Stimulated activated CD4-positive, alpha-beta T cell treated with anti-CD3 and anti-CD28 coated beads, Interleukin-2, amount 100 ng/mL, for 48 hours (primary cell): ENCODE measurements at regions not wholly inside any gene's neighbourhood (a gene's known extent, or its start where the extent isn't known, plus 50 kb on each side); places are given as distances from the start of the nearest gene placed in this dataset.

Experiments
- DNase-seq, 2 donors: peaks; one replicate each; pipeline ENCODE4 v3.0.0-alpha.2; 2020

DNA sequence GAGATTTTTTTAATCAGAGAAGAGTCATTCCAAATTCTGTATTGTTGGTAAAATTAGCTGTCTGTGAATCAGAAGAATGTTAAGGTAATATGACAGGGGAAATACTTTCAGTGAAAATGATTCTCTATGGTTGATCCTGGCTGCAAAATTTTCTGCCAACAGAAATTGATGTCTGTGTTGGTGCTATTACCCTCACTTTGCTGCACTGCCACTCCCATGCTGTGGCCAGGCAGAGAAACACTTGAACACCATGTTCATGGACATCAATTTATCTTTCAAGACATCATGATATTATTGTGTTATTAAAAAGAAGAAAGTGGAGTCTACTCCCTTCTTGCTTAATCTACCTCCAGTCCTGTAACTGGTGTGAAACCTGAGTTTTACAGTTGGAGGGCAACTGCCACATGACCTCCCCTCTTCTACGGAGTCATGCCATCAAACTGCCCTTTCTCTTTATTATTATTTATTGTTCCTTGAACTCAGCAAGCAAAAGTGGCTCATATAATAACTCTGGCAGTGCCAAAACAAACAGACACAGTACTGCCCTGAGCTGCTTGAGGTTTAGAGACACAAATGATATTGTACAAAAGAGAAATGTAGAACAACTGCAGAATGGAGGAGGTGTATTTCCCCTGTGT lies 288.0 kb upstream of the JAG1 start:
- no peak for DNase-seq

DNA sequence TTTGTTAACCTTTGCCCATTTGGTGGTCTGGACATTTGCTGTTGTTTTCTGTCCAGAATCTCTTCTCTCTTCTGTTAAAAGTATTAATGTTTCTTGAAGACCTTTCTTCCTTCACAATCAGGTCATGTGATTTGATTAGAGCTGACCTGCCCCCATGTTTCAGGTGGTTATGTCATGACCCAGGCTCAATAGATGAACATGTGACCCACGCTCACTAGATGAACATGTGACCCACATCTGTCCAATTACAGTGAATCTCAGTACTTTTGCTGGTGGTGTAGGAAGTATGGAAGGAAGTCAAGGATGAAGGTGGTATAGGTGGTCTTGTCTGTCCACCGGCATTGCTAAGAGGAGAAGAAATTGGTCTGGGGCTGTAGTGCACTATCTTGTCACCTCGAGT lies 289.1 kb upstream of the JAG1 start:
- DNase-seq, result no peak

DNA sequence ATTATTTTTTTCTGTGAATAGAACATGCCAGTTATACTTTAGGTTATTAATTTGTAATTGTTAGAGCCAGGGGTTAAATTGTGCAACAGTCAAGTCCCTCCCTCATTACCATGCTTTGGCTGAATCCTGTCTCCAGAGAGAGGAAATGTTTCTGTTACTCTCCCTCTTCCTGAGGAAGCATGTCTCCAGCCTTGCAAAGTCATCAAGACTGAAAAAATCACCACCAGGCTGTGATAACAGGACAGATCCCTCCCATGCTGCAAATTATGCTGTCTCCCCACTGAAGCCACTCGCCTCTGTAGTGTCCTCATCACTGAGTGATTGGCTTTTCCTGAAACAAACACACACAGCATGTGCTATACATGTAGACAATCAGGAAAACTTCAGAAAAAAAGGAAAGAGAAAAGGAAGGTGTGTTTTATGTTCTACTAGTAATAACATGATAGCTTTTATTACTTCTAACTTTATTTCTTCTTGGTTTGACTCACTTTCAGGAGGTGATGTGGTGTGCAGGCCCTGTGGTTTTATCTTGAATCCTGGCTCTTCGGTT lies 290.0 kb upstream of the JAG1 start:
- DNase-seq, result no peak

DNA sequence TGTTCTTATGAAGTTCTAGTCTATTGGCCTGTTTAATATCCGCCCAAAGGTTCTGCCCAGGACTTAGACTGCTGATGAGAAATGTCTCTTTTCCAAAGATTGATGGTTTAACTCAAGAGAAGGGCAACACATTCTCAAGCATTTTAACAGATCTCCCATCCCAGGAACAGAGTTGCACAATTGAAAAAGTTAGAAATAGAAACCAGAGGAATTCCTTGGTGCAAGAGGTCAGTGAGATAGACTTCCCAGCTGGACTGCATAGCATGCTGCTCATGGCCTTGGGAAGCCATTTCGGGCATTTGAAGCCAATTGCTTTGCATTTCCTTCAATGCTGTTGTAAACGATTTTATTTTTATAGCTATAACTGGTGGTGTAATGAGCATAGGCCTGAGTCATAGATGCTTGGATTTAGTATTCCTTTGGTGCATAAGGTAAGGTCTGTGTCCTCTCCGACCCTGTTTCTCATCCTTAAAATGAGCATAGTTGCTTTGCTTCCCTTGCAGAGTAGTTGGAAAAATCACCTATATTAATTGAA lies 292.2 kb upstream of the JAG1 start:
- no peak for DNase-seq

DNA sequence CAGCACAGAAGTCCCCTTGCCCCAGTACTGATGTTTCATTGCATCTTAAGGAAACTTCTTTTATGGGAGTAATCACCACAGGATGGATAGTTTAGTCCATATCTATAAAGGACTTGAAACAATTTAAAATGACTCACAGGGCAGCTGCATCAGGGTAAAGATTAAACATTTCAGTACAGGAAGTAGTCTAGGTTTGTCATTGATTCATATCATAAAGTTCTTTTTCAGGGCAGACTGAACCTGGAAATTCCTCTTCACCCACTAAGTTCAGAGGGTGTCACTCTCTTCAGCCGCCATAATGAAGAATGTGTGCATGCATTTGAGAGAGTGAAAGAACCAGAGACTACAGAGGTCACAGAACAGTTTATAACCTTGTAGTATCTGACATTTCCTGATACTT lies 296.3 kb upstream of the JAG1 start:
- no peak for DNase-seq

DNA sequence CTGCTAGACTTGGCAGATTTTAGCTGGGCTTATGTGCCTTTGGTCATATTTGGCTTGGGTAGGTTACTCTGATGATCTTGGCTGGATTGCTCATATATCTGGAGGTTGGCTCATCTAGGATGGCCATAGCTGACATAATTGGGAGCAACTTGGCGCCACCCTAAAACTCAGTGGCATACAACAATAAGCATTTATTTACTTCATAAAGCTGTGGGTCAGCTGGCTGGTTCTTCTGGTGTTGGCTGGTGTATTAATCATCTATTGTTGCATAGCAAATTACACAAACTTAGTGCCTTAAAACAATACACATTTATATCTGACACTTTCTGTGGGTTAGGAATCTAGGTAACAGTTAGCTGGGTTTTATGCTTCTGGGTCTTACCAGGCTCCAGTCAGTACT lies 297.3 kb upstream of the JAG1 start:
- no peak for DNase-seq

DNA sequence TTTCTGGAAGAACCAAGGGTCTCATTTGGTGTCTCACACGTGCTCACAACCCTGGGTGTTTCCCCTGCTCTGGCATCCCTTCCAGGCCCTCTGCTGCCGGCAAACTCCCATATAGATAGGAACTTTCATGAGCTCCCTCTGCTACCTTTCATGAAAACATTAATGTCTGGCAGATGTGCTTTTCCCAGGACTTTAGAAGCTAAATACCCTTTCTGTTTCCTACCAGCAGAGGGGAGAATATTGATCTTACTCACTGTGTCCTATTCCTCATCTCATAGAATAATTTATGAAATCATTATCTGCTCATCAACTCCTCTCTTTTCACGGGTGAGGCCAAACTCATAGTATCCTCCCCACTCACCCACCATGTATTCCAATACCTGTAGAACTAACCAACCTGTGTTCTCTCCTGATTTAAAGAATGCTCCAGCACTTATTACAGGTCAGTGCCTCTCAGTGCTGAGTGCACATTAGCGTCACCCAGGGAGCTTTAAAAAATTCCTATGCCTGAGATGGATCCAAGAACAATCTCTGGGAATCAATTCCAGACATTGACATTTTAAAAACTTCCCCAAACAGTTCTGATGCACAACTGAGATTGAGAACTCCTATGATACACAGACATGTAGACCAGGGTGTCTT lies 298.5 kb upstream of the JAG1 start:
- no peak for DNase-seq

DNA sequence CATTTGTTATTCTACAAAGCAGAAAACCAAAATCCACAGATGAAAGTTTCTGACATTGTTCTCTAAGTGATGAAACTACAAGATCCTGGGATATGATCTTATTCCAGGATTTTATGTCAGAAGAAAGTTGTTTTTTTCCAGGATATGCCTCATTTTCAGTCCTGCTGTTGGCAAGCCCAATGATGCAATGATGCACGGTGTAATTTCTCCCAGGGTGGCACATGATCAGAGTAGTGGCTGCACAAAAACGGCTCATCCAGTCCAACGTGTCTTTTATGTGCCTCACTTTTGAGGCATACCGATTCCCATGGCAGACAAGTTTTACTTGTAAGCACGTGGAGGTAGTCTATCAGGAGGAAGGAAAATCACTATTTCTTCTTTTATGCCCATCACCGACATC lies 302.3 kb upstream of the JAG1 start:
- DNase-seq, result no peak

DNA sequence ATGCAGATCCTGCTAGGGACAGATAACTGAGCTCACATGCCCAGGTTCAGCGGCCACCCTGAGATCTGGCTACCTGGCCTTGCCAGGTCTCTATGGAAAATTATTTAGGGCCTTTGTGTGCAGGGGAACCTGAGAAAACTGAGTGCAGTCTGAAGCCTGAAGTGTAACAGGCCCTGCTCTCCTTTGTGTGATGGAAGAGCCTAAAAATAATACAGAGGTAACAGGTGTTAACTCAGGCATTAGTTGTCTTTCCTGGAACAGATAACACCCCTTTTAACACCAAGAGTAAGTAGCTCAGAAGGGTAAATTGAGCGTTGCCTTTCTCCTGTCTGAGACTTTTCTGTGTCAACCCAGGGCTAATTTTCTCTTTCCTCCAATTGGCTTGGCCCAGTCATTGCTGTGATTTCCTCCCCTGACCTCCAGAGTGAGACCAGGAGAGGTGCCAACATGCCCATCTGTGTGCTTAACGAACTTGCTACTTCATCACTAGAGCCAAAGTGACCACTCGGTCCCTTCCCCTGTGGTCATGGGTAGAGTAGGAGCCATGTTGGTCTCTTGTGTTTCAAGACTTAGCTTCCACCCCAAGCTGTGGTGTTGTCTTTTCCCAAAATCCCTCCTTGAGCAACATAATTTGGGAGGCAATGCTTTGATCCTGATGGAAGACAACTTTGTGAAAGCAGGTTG lies 304.4 kb upstream of the JAG1 start:
- no peak for DNase-seq

DNA sequence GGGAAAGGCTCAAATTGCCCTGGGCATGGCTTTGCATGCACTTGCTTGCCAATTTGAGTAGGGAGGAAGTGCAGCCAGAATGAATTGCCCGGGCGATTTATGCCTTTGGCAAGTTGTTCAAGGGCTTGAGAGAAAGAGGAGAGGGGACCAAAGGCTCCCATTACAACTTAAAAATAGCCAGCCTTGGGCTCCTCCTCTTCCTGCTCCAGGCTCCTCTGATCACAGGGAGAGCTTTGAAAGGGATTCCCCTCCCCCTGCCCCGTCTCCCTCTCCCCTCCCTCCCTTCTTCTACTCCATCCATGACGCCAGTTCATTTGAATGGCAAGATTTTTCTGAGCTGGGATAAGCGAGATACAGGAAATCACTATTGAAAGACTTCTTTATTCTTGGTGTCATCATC lies 304.9 kb upstream of the JAG1 start:
- no peak for DNase-seq

DNA sequence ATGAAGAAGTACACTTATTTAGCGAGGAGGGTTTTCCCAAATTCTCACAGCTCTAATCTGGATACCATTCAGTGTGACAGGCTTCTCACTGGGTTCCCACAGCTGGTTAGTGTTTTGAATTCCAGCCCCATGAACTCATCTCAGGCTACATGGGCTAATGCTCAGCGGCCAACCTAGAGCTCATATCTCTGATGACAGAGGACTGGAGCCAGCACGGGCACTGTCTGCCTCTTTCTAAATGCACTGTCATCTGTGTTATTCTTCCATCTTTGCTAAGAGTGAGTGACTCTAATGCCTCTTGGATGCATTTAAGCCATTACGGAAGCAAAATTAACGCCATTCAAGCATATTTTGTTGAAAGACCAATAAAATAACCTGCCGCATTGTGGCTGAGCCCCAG lies 308.9 kb upstream of the JAG1 start:
- DNase-seq, result no peak

DNA sequence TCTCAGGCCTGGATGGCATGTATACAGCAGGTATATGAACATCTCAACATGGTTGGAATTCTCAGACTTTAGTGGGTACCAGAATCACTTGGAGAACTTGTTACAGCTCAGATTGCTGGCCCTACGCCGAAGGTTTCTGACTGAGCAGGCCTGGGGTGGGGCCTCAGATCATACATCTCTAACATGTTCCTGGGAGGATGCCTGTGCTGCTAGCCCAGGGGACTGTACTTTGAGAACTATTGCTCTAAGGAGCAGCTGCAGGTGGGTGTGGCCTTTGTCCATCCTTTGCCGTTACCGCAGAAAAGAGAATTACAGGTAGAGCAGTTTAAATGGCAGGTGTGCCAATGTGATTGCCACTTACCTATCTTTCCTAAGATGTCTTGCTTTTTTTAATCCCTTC lies 310.5 kb upstream of the JAG1 start:
- no peak for DNase-seq

DNA sequence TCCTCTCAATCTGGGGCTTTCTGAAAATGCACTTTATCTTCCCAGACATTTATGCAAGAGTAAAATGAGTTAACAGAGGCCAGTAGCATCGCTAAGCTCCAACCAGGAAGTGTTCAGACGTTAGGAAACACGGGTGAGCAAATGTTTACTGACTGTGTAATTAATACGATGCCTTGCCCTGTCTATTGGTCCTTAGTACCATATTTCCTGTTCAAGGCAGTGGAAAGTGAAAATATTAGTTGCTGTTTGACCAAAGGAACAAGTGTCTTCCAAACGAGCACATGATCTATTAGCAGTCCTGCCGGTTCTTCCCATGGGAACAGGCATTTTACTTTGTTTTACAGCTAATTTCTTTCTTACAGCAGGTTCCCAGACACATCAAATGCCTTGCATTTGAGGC lies 311.1 kb upstream of the JAG1 start:
- DNase-seq, result no peak

DNA sequence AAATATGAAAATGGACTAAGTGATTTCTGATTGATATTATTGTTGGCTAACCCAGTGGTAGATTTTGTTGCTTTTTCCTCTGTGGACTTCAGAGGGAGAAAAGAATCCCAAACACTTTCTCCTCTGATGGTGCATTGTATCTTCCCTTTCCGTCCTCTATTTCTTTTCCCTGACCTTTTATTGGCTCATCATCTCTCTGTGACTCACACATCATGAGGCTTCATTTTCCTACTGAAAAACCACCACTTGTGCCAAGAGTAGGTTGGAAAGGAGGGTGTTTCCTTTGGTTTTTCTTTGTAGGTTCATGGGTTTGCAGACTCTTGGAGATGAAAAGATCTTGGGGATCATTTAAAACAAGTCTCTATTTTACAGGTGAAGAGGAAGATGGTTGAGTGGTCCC lies 311.7 kb upstream of the JAG1 start:
- DNase-seq, result no peak

DNA sequence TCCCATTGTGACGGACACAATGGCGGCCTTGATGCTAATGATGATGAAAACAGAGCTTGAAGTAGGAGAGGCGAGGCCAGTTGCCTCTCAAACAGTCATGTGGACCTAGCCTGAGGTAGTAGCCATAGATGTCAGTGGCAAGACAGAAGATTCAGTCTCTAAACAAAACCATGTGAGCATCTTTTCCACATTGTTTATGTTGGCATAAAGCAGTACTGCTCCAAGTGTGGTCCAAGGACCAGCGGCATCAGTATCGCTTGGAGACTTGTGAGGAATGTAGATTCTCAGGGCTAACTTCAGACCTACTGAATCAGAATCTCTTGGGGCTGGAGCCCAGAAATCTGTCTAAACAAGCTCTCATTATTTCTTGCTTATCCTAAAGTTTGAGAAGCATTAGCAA lies 312.8 kb upstream of the JAG1 start:
- no peak for DNase-seq

DNA sequence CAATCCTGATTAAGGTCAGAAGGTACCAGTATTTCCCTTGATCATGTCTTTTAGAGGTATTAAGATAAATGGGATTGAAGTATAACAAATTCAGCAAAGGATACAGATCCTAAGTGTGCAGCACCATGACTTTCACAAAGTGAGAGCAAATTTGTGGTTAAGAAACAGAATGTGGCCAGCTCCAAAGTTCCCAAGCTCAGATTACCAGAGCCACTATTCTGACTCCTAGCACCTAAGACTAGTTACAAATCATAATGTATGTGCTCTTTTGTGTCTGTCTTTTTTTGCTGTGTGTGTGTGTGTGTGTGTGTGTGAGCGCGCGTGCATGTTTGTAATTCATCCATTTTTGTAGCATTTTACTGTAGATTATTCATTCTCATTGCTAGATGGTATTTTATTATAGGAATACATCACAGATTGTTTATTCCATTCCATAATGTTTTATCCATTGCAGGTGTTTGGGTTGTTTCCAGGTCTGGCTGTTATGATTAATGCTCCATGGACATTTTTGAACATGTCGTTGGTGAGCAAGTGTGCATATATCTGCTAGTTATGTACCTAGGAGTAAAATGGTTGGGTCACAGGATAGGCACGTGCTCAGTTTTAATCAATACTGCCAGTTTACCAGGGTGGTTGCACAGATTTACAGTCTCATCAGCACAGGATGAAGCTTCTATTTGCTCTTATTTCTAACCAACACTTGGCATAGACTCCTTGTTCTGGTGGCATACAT lies 314.0 kb upstream of the JAG1 start:
- DNase-seq, result no peak

DNA sequence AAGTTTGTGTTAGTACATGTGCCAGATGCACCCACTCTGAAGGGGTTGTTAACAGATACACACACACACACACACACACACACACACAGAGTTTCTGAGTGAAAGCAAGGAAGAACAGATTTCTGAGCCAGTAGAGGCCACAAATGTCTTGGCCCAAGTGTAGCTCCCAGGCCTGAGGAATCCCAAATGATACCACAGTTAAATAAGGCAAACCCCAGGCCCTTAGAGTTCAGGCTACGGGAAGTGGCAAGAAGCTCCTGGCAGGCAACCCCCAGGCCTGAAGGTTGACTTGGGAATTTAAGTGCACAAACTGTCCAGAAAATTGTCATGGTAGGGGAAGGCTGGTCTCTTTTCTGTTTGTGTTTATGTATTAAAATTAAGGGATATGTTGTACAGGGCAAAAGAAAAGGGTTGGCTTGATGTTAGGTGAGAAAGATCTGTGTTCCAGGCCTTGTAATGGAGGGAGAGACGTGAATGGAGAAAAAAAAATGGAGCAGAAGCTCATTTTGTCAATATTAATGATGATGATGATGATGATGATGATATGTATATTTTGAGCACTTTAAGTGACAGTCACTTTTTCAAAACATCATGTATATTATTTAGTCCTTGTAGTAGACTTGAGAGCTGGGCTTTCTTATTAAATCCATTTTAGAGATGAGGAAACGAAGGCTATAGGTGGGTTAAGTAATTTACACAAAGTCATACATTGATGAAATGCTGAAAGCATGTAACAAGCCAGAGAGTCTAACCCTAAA lies 317.0 kb upstream of the JAG1 start:
- DNase-seq, result no peak

DNA sequence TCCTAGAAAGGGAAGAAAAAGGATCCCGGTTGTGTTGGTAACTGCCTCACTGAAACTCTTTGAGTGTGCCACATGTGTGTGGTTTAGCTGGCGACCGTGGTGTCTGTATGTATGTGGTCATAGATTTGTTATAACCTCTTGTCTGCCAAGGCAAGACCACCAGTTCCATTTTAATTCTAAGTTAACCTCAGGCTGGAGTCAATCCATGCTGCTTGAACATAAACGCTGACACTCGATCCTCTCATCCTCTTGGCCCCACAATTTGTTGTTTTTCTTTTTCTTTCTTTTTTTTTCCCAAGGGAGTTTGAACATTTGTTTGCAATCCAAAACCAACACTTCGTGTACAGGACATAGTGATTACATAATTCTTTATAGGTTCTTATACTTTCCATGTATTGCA lies 318.9 kb upstream of the JAG1 start:
- no peak for DNase-seq

DNA sequence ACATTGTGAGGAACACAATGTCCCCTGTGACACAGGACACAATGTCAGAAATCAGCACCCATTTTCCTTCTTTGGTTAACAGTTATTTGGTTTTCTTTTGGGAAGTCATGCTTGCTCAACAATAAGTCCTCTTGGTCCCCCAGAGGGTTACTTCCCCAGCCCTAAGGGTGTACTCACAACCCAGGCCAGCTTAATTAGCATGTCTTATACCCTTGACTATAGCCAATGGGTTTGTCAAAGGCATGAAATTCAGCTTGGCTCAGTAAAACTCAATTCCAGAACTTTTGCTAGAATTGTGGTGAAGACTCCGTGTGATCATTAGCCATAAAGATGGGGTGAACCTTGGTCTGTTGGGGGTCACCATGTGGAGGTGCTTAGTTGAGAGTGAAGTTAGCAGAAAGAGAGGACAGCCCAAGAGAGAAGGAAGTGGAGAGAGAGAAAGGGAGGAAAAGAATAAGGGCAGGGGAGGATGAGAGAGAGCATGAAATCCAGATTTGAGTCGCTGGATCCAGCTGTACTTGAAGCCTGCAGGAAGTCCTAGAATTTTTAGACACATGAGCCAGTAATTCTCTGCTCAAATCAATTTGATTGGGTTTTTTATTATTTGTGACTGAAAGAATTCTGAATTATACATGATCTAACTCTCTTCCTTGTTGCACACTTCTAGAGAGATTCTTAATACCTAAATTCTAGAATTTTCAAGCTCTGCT lies 321.3 kb upstream of the JAG1 start:
- no peak for DNase-seq

DNA sequence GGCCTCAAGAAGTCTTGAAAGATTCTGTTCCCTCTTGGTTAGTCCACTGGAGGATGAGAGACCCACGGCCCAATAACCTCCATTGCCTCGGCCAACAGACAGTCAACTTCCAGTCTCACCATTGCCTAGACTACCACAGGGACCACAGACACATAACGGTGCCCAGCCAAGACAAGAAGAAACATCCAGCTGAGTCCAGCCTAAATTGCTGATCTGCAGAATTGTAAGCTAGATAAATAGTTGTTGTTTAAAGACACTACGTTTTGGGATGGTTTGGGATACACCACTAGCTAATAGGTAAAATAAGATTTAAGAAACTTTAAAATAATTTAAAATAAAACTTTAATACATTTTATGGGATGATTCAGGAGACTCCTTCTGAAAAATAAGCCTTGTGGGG lies 324.7 kb upstream of the JAG1 start:
- DNase-seq, result no peak

DNA sequence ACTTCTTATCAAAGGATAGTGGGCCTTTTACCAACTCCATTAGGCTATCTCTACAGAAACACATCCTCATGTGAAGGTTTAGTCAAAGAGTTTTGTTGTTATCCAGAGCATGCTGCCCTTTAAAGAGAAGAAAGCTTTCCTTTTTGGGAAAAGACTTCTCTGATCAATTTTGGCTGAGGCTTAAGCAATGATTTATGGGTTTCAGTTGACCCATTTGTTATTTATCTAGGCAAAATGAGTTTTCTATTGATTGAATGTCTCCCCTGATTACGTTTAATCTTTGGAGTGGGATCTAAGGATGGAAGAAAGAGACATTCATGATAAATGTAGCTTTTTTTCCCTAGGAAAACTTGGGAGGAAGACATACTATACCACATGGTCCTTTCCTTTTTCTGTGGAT lies 326.6 kb upstream of the JAG1 start:
- DNase-seq, result no peak

DNA sequence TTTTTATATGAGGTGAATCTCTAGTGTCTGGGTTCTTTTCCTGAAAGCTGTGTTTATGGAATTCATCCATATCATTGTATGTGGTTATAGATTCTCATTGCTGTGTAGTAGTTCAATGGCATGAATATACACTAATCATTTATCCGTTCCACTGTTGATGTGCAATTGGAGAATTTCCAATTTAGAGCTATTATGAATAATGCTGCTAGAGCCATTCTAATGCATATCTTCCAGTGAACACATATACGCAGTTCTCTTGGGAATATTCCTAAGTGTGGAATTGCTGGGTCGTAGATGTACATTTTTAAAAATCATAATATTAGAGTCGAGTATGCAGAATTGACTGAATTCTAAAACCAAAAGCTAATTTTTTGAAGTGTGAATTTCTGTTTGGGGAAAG lies 327.5 kb upstream of the JAG1 start:
- no peak for DNase-seq
